Neural cell (in vitro differentiated cells): ENCODE measurements at regions not wholly inside any gene's neighbourhood (a gene's known extent, or its start where the extent isn't known, plus 50 kb on each side); places are given as distances from the start of the nearest gene placed in this dataset.

Experiments used
- H2AFZ ChIP-seq: fragments of 200-600, 300-800 bp; sonication (generic), shearing (Covaris generic); 2 replicates; pipeline ENCODE4 v1.6.0; 2014; ENCODE audit warnings: low read depth, mild to moderate bottlenecking, antibody characterized with exemption, low read length, moderate library complexity
- H3F3A ChIP-seq: fragments of 200-600 bp; shearing (Covaris generic); 2 replicates; pipeline ENCODE4 v1.6.1; 2016; ENCODE audit warnings: mild to moderate bottlenecking, moderate library complexity, mixed read lengths, antibody characterized with exemption, low read length; ENCODE audit not compliant: insufficient read depth, poor library complexity, severe bottlenecking
- H3K27ac ChIP-seq: fragments of 200-600, 300-800 bp; sonication (generic), shearing (Covaris generic); 2 replicates; pipeline ENCODE4 v1.5.1; 2014; ENCODE audit warnings: mild to moderate bottlenecking, low read length, moderate library complexity
- H3K27me3 ChIP-seq: fragments of 300-800, 200-600 bp; sonication (generic), shearing (Covaris generic); 2 replicates; pipeline ENCODE4 v1.6.0; 2014; ENCODE audit warnings: mild to moderate bottlenecking, low read depth, low read length, moderate library complexity; ENCODE audit not compliant: insufficient read depth
- H3K36me3 ChIP-seq: fragments of 300-800, 200-600 bp; sonication (generic), shearing (Covaris generic); 2 replicates; pipeline ENCODE4 v1.5.1; 2014; ENCODE audit warnings: mild to moderate bottlenecking, antibody characterized with exemption, low read length, moderate library complexity; ENCODE audit not compliant: insufficient read depth
- H3K4me2 ChIP-seq: fragments of 300-800, 200-600 bp; sonication (generic), shearing (Covaris generic); 2 replicates; pipeline ENCODE4 v1.6.0; 2014; ENCODE audit warnings: mild to moderate bottlenecking, low read length
- H3K4me3 ChIP-seq: fragments of 300-800, 200-600 bp; sonication (generic), shearing (Covaris generic); 2 replicates; pipeline ENCODE4 v1.5.1; 2014; ENCODE audit warnings: mild to moderate bottlenecking, low read length, moderate library complexity
- H3K79me2 ChIP-seq: fragments of 200-600 bp; shearing (Covaris generic); replicated peaks from 2 replicates; pipeline ENCODE4 v1.6.0; 2014; ENCODE audit warnings: mild to moderate bottlenecking, low read length, moderate library complexity; ENCODE audit not compliant: insufficient read depth
- H3K9ac ChIP-seq: fragments of 300-800, 200-600 bp; sonication (generic), shearing (Covaris generic); 2 replicates; pipeline ENCODE4 v1.6.1; 2016; ENCODE audit warnings: mild to moderate bottlenecking, low read length, mixed read lengths
- H3K9me2 ChIP-seq: fragments of 200-600 bp; shearing (Covaris generic); 2 replicates; pipeline ENCODE4 v1.6.1; 2016; ENCODE audit warnings: mild to moderate bottlenecking, low read length, mixed read lengths; ENCODE audit not compliant: insufficient read depth
- H3K9me3 ChIP-seq: fragments of 200-600, 300-800 bp; sonication (generic), shearing (Covaris generic); 2 replicates; pipeline ENCODE4 v1.6.1; 2016; ENCODE audit warnings: mild to moderate bottlenecking, mixed run types, low read length, moderate library complexity, mixed read lengths
- H4K20me1 ChIP-seq: fragments of 200-600 bp; shearing (Covaris generic); 2 replicates; pipeline ENCODE4 v1.6.1; 2016; ENCODE audit warnings: mild to moderate bottlenecking, mixed run types; ENCODE audit not compliant: insufficient read depth
- CTCF ChIP-seq: fragments of 450-650 bp; IDR thresholded peaks from 2 replicates; pipeline ENCODE4 v1.5.1; 2014; ENCODE audit warnings: antibody characterized with exemption, mild to moderate bottlenecking, moderate library complexity; ENCODE audit not compliant: poor library complexity, severe bottlenecking
- EP300 ChIP-seq: fragments of 450-650 bp; conservative IDR thresholded peaks from 2 replicates; pipeline ENCODE4 v1.6.1; 2014; ENCODE audit warnings: antibody characterized with exemption, mild to moderate bottlenecking, moderate library complexity; ENCODE audit not compliant: poor library complexity, severe bottlenecking
- EZH2 ChIP-seq: fragments of 200-600, 300-800 bp; shearing (Covaris generic), sonication (generic); IDR thresholded peaks from 2 replicates; pipeline ENCODE4 v1.6.1; 2014; ENCODE audit warnings: antibody characterized with exemption, low read length, borderline replicate concordance, mild to moderate bottlenecking; ENCODE audit not compliant: insufficient read depth, poor library complexity, severe bottlenecking
- MXI1 ChIP-seq: fragments of 450-650 bp; conservative IDR thresholded peaks from 2 replicates; pipeline ENCODE4 v1.6.1; 2014; ENCODE audit warnings: antibody characterized with exemption, mild to moderate bottlenecking; ENCODE audit not compliant: poor library complexity, severe bottlenecking
- POLR2AphosphoS5 ChIP-seq: IDR thresholded peaks from 2 replicates; pipeline ENCODE4 v1.6.1; 2012
- RAD21 ChIP-seq: fragments of 450-650 bp; conservative IDR thresholded peaks from 2 replicates; pipeline ENCODE4 v1.6.1; 2014; ENCODE audit warnings: antibody characterized with exemption, mild to moderate bottlenecking, moderate library complexity
- REST ChIP-seq: IDR thresholded peaks from 2 replicates; pipeline ENCODE4 v1.6.1; 2012; ENCODE audit warnings: borderline replicate concordance
- SMC3 ChIP-seq: fragments of 450-650 bp; conservative IDR thresholded peaks from 2 replicates; pipeline ENCODE4 v1.6.1; 2014; ENCODE audit warnings: antibody characterized with exemption, mild to moderate bottlenecking, moderate library complexity; ENCODE audit not compliant: poor library complexity
- TAF1 ChIP-seq: IDR thresholded peaks from 2 replicates; pipeline ENCODE4 v1.6.1; 2012; ENCODE audit warnings: low read depth

- Histone ChIP-seq H3K9me2 (no peaks in the 10 kb centered on the region), H3K4me3 (no peak overlapping the region), H3K79me2 (no peaks in the 10 kb centered on the region), H3K9me3 (no peaks in the 10 kb centered on the region), H4K20me1 (no peaks in the 10 kb centered on the region), H2AFZ (no peak overlapping the region), H3K9ac (no peak overlapping the region), H3F3A (no peaks in the 10 kb centered on the region), H3K27ac (no peak overlapping the region), H3K4me2 (no peak overlapping the region), H3K27me3 (no peaks in the 10 kb centered on the region), H3K36me3 (no peaks in the 10 kb centered on the region)
- no peak for TF ChIP-seq MXI1
- TF ChIP-seq EZH2 = no peak
- TF ChIP-seq RAD21 = no peak
- no peak for TF ChIP-seq EP300
- no peak for TF ChIP-seq TAF1
- TF ChIP-seq POLR2AphosphoS5 = no peak
- TF ChIP-seq REST = no peak
- no peak for TF ChIP-seq CTCF
- no peak for TF ChIP-seq SMC3
Measured at GRCh38 chr11:81207421-81208054, 1526.1 kb downstream of the FAM181B start.

- H3K36me3 ChIP-seq = no peaks in the 10 kb centered on the region
- no peak overlapping the region for H3K9ac ChIP-seq
- no peak overlapping the region for H3K27ac ChIP-seq
- H3K9me2 ChIP-seq = no peaks in the 10 kb centered on the region
- H3K79me2 ChIP-seq = no peaks in the 10 kb centered on the region
- no peak overlapping the region for H3K4me2 ChIP-seq
- TF ChIP-seq REST = no peak
- no peak for TF ChIP-seq CTCF
- no peak for TF ChIP-seq EP300
- no peak for TF ChIP-seq EZH2
- TF ChIP-seq TAF1 = no peak
- no peak for TF ChIP-seq SMC3
- H3K4me3 ChIP-seq = no peak overlapping the region
- no peaks in the 10 kb centered on the region for H4K20me1 ChIP-seq
- no peak overlapping the region for H2AFZ ChIP-seq
- no peaks in the 10 kb centered on the region for H3F3A ChIP-seq
- peaks cover 2% of the 10 kb centered on the region for H3K9me3 ChIP-seq
- no peaks in the 10 kb centered on the region for H3K27me3 ChIP-seq
Measured at GRCh38 chr11:81203876-81204275, 1529.8 kb downstream of the FAM181B start.
